NCI-H2196 (cell line): ENCODE measurements at regions not wholly inside any gene's neighbourhood (a gene's known extent, or its start where the extent isn't known, plus 50 kb on each side); places are given as distances from the start of the nearest gene placed in this dataset.

Experiments
- DNase-seq: peaks from one replicate; lab custom pipeline; 2025; ENCODE audit not compliant: unreplicated experiment; lab: John Stamatoyannopoulos, UW

DNA sequence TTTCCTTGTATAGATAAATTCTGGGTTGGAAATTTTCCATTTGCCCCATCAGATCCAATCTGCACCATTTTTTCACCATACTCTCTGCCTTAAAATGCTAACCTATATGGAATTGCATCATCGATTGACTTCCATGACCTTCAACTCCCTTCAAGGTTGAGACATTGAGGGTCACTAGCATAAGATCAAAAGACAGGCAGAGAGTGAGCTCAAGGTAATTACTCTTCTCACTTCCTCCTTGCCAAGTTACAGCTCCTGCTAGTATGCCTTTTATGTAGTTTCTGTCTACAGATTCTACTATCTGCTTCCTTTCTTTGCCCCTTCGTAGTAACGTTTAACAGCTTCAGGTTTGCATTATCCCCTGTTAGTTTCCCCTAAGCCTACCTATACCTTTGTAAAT, 1127.7 kb upstream of the LRRTM3 start:
- no peak for DNase-seq

DNA sequence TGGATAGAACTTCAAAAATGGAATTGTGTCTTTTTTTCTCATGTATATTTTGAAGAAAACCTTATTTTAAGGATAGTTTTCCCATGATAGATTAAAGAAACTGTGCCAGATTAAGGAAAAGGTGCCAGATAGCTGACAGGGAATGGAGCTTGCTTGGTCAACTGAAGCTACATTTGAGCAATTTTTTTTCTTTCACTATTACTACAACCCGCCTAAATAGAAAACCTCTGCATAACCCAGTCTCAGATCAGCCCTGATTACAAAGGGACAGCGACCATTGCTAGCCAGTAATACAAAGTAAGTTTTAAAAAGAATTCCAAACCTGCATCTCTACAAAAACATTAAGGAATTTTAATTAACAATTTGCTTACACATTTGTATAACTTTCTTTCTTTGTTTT, 1123.4 kb upstream of the LRRTM3 start:
- DNase-seq: no peak

DNA sequence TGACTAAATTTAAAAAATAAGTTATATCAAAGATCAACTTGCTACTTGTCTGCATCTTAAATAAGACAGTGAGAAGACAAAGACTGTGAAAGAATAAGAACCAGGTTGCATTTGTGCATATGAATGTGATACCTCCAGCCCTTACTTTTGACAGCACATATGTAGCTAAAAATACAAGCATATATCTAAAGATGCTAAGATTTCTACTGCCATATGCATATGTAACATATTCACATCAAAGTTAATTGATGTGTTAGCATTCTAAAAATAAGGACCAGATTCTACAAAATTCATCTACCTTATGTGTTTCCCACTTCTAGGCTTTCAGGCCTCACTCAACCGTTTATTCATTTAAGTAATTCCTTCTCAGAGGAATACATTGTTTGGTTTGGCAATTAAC, 1120.3 kb upstream of the LRRTM3 start:
- DNase-seq: no peak

- no peak for DNase-seq
Observed at GRCh38 chr10:65805993-65806392, 1119.8 kb upstream of the LRRTM3 start.

- no peak for DNase-seq
Observed at GRCh38 chr10:65808687-65809333, 1117.0 kb upstream of the LRRTM3 start.

DNA sequence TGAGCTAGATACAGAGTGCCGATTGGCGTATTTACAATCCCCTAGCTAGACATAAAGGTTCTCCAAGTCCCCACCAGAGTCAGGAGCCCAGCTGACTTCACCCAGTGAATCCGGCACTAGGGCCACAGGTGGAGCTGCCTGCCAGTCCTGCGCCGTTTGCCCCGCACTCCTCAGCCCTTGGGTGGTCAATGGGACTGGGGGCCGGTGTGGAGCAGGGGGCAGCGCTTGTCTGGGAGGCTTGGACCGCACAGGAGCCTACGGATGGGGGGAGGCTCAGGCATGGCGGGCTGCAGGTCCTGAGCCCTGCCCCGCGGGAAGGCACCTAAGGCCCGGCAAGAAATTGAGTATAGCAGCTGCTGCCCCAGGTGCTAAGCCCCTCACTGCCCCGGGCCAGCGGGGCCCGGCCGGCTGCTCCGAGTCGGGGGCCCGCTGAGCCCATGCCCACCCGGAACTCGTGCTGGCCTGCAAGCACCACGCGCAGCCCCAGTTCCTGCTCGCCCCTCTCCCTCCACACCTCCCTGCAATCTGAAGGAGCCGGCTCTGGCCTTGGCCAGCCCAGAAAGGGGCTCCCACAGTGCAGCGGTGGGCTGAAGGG, 1113.8 kb upstream of the LRRTM3 start:
- no peak for DNase-seq

- no peak for DNase-seq
Observed at GRCh38 chr10:65816536-65816935, 1109.3 kb upstream of the LRRTM3 start.

GRCh38 chr10:65818990-65819389, 1106.8 kb upstream of the LRRTM3 start:
- no peak for DNase-seq

GRCh38 chr10:65827359-65827758, 1098.5 kb upstream of the LRRTM3 start:
- DNase-seq: no peak

DNA sequence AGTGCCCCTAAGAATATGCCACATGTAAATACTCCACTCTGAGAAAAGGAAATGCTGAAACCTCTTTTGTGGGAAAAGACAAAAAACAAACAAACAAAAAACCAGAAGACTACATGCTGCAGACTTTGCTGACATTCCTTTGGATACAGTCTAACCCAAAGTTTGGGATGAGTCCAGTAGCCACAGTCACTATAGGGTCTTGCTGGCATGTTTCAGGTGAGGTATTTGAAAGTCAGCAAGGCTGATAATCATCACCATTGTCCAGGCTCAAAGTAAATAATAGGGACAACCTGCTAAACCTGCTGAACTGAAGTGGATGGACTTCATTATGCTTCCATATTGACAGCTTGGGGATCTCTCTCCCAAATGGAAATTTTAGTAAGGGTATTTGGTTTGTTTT, 1087.0 kb upstream of the LRRTM3 start:
- no peak for DNase-seq

DNA sequence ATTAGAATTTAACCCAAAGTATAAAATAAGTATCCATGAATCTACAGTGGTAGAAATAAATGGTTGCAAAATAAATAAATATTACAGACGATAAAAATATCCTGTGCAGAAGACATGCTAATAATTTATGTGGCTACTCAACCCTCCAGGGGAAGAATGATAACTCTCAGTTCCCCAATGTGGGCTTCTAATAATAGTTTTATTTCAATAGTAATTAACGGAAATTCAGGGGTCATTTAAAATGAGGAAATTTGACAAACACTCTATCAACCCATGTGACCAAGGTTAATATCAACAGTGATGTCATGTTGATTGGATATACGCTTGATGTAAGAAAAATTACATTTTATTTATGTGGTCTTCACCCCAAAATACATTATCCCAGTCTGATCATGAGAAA, 1082.6 kb upstream of the LRRTM3 start:
- no peak for DNase-seq

DNA sequence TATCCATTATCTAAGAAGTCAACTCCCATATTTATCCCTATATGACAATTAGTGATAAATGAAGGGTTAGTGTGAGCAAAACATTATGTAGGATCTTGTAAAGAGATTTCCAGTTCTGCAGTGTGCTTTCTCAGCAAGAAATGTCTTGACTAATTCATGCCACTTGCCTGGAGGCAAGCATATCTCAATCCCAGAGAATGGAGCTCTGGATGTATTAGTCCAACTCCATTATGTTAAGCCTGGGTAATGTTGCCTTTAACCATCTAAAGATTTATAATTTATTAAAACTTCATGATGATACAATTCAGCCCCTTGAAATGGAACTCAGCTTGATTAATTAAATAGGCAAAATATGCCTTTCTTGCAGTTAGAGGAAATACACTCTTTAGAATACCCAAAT, 1079.9 kb upstream of the LRRTM3 start:
- DNase-seq: no peak

- no peak for DNase-seq
Observed at GRCh38 chr10:65846541-65846940, 1079.3 kb upstream of the LRRTM3 start.

- DNase-seq: no peak
Observed at GRCh38 chr10:65846949-65847348, 1078.9 kb upstream of the LRRTM3 start.

DNA sequence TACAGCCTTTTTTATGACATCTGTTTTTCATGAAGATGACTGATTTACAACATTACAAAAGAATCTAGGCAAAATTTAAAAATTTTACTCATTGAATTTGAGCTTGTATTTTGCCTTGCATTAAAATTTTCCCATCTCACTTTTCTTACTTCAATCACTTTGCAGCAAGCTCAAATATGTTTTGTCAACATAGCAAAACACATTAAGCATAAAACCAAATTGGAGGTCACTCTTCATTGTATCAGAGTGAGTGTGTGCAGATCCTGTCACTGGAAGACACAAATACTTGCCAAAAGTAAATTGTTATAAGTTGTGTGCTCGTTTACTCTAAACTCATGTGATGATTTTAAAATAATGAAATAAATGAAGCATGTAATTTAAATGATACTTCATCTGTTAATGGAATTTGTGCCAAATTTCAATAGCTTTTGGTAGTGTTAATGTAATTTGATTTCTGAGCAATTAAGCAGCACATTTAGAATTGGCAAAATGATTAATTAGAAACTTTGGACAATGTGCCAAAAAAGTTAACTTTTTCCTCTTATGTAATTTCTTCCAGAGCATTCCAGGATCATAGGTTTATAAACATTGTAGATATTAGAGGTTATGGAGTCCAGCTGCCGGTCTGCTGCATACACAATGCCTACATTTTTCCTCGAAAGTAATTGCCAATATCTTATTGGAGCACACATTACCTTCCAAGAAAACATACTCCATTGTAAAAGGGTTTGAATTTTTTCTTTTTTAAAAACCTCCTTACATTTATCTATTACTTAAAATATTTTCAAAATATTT, 1078.2 kb upstream of the LRRTM3 start:
- no peak for DNase-seq

DNA sequence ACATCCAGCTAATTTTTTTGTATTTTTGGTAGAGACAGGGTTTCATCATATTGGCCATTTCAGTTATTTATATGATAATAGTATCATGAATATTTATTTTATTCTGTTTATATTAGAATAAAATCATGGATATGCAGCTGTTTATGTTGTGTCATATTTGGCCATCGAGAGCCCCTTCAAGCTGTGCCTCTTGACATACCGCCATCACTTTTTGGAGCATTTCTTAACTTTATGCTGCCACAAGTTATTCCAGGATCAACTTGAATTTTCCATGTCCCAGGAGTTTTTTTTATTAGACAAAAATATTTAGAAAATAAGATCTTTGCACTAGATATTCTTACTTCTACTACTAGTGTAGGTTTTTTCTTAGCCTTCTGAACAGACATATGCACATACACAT, 1067.0 kb upstream of the LRRTM3 start:
- no peak for DNase-seq

DNA sequence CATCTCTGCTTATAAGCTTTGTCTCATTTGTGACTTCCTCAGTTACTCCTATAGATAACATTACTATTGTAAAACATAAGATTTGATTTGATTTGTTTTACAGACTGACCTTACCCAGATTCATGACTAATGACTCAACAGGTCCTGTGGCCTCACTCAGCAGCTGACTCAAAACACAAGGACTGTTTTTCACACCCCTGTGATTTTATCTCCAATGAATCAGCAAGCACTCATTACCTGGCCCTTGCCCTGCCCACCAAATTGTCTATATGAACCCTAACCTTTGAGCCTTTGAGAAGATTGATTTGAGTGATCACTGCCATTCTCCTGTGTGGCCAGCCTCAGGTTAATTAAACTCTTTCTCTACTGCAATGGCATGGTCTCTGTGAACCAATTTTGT, 1064.6 kb upstream of the LRRTM3 start:
- no peak for DNase-seq
